HepG2 (cell line): ENCODE measurements at regions not wholly inside any gene's neighbourhood (a gene's known extent, or its start where the extent isn't known, plus 50 kb on each side); places are given as distances from the start of the nearest gene placed in this dataset.

Experiments used
- ATAC-seq: fragments of 200-7000 bp; cut with Tn5 transposase; 3 replicates; pipeline ENCODE4 v1.9.1; 2020; ENCODE audit warnings: mild to moderate bottlenecking, moderate library complexity
- BruUV-seq: library from RNA; stranded (reverse); fragments of 400-500 nt; replicated peaks from 2 replicates; lab custom pipeline; 2021; lab: Mats Ljungman, UMichigan
- CTCF ChIA-PET: fragments of 300-600 bp; formaldehyde crosslinking; extraction: SDS; loops from one replicate; lab custom pipeline; 2021; ENCODE audit warnings: low total read pairs, inconsistent platforms, low intra/inter-chr PET ratio; lab: Yijun Ruan, JAX
- POLR2A ChIA-PET: fragments of 350-600 bp; sonication (Branson Sonifier 250); formaldehyde crosslinking; loops from one replicate; lab custom pipeline; 2020; ENCODE audit warnings: antibody characterized with exemption, inconsistent platforms; lab: Yijun Ruan, JAX
- DNase-seq: peaks from one replicate; pipeline ENCODE4 v3.0.0-alpha.2; 2015; ENCODE audit warnings: low spot score
- FAIRE-seq: peaks from 3 replicates; lab custom pipeline; 2011; peaks lifted over from hg19 to GRCh38; lab: Jason Lieb, UNC
- H2AFZ ChIP-seq: one replicate; pipeline ENCODE4 v1.6.1; 2011; ENCODE audit warnings: low read length, inconsistent platforms
- H3K27ac ChIP-seq: fragments of 300-600 bp; 3 replicates; pipeline ENCODE4 v1.8.0; 2011; ENCODE audit warnings: mixed run types, mild to moderate bottlenecking, mixed read lengths, low read length, inconsistent platforms; ENCODE audit not compliant: insufficient read depth; ENCODE audit errors: extremely low read length
- H3K27me3 ChIP-seq, 2 experiments: fragments of 200-600 bp in 1 of 2; 2 replicates in 1 of 2; 3 replicates in 1 of 2; pipeline versions ENCODE4 v1.6.0 to v1.8.0; 2011; ENCODE audit warnings: low read length in 2 of 2, mild to moderate bottlenecking in 2 of 2, moderate library complexity in 2 of 2, inconsistent platforms in 1 of 2; ENCODE audit not compliant: insufficient read depth in 2 of 2, control insufficient read depth in 1 of 2
- H3K36me3 ChIP-seq, 2 experiments: fragments of 200-600 bp in 1 of 2; replicated peaks in 1 of 2; 2 replicates in 1 of 2; 3 replicates in 1 of 2; pipeline versions ENCODE4 v1.5.1 to v1.8.0; 2011; ENCODE audit warnings: low read length in 2 of 2, inconsistent platforms in 1 of 2; ENCODE audit not compliant: insufficient read depth in 2 of 2, control insufficient read depth in 1 of 2
- H3K4me1 ChIP-seq: 2 replicates; pipeline ENCODE4 v1.5.1; 2012; ENCODE audit warnings: low read length, inconsistent platforms; ENCODE audit not compliant: insufficient read depth
- H3K4me2 ChIP-seq: 2 replicates; pipeline ENCODE4 v1.6.0; 2011; ENCODE audit warnings: low read depth, low read length, inconsistent platforms
- H3K4me3 ChIP-seq, 3 experiments: fragments of 200-600 bp in 1 of 3; sonication (generic), shearing (Covaris generic) in 1 of 3; replicated peaks in 1 of 3; 2 replicates each; pipeline ENCODE4 v1.5.1; 2011 to 2016; ENCODE audit warnings: low read length in 3 of 3, inconsistent platforms in 2 of 3, low read depth in 2 of 3, mild to moderate bottlenecking in 2 of 3, control low read depth in 1 of 3, mixed read lengths in 1 of 3; ENCODE audit not compliant: insufficient read depth in 1 of 3
- H3K79me2 ChIP-seq: one replicate; pipeline ENCODE4 v1.6.1; 2011; ENCODE audit warnings: low read length, inconsistent platforms; ENCODE audit not compliant: insufficient read depth
- H3K9ac ChIP-seq: 2 replicates; pipeline ENCODE4 v1.6.0; 2011; ENCODE audit warnings: mild to moderate bottlenecking, low read depth, low read length, inconsistent platforms; ENCODE audit not compliant: insufficient read depth
- H3K9me3 ChIP-seq: 2 replicates; pipeline ENCODE4 v1.5.1; 2012; ENCODE audit warnings: mild to moderate bottlenecking, low read length
- H4K20me1 ChIP-seq: 2 replicates; pipeline ENCODE4 v1.6.0; 2011; ENCODE audit warnings: inconsistent platforms, mild to moderate bottlenecking, low read length, moderate library complexity; ENCODE audit not compliant: insufficient read depth
- CBX2 ChIP-seq, 2 experiments: fragments of 200-600 bp in 1 of 2; sonication (generic); formaldehyde crosslinking in 1 of 2; IDR thresholded peaks; 2 replicates each; pipeline versions ENCODE4 v1.7.0 to v1.8.1; 2018 to 2022; ENCODE audit warnings: low read depth in 2 of 2, low read length in 1 of 2, mild to moderate bottlenecking in 1 of 2, missing genetic modification reagents in 1 of 2
- DNMT3B ChIP-seq: conservative IDR thresholded peaks from 2 replicates; pipeline ENCODE4 v1.6.1; 2016; ENCODE audit warnings: missing biosample characterization, control low read depth
- GATA4 ChIP-seq: sonication (generic); IDR thresholded peaks from 2 replicates; pipeline ENCODE4 v1.6.1; 2016; ENCODE audit warnings: antibody characterized with exemption, low read depth, borderline replicate concordance
- GATAD2A ChIP-seq: IDR thresholded peaks from 2 replicates; pipeline ENCODE4 v1.6.1; 2016
- MTF2 ChIP-seq: sonication (generic); formaldehyde crosslinking; IDR thresholded peaks from 2 replicates; pipeline ENCODE4 v1.5.0; 2020; ENCODE audit warnings: missing genetic modification reagents, borderline replicate concordance
- MXI1 ChIP-seq: IDR thresholded peaks from 3 replicates; pipeline ENCODE4 v1.6.1; 2012; ENCODE audit warnings: low read depth, low read length, inconsistent platforms, borderline replicate concordance
- NAIF1 ChIP-seq: sonication (generic); formaldehyde crosslinking; IDR thresholded peaks from 2 replicates; pipeline ENCODE4 v1.5.0; 2020; ENCODE audit warnings: mild to moderate bottlenecking, missing genetic modification reagents, borderline replicate concordance
- NR1H2 ChIP-seq: sonication (generic); formaldehyde crosslinking; IDR thresholded peaks from 2 replicates; pipeline ENCODE4 v1.8.1; 2022; ENCODE audit warnings: low read depth, missing genetic modification reagents, borderline replicate concordance
- ZNF12 ChIP-seq: sonication (generic); formaldehyde crosslinking; IDR thresholded peaks from 2 replicates; pipeline ENCODE4 v1.5.0; 2020; ENCODE audit warnings: missing genetic modification reagents
- ZNF678 ChIP-seq: sonication (generic); formaldehyde crosslinking; IDR thresholded peaks from 2 replicates; pipeline ENCODE4 v1.4.0; 2020; ENCODE audit warnings: mild to moderate bottlenecking, missing genetic modification reagents
- WGBS: methylation state at CpG from one replicate; pipeline ENCODE4 v1.1.6; 2017; ENCODE audit warnings: low lambda C conversion rate; 5-methylcytosine and 5-hydroxymethylcytosine counted together
- in situ Hi-C: cut with HindIII; loops from 2 replicates; pipeline ENCODE4 v1.10.0; 2017; ENCODE audit warnings: low pct_unique_long_range_greater_than_20kb; ENCODE audit not compliant: extremely low pct_ligation_motif_present
- intact Hi-C: fragments of 100-400 bp; cut with micrococcal nuclease; formaldehyde crosslinking; loops from one replicate; pipeline ENCODE4 v1.10.0; 2022; ENCODE audit not compliant: unreplicated experiment
- TF ChIP-seq, protein P1 (sequence below): sonication (generic); formaldehyde crosslinking; conservative IDR thresholded peaks from 2 replicates; pipeline ENCODE4 v1.4.0; 2020; ENCODE audit warnings: missing genetic modification reagents
- TF ChIP-seq, protein P2 (sequence below): sonication (generic); formaldehyde crosslinking; IDR thresholded peaks from 2 replicates; pipeline ENCODE4 v1.4.0; 2020; ENCODE audit warnings: missing genetic modification reagents, borderline replicate concordance
- TF ChIP-seq, protein P3 (sequence below): sonication (generic); formaldehyde crosslinking; IDR thresholded peaks from 2 replicates; pipeline ENCODE4 v1.4.0; 2020; ENCODE audit warnings: missing genetic modification reagents
- TF ChIP-seq, protein P4 (sequence below): sonication (generic); formaldehyde crosslinking; IDR thresholded peaks from 2 replicates; pipeline ENCODE4 v1.4.0; 2020; ENCODE audit warnings: missing genetic modification reagents

DNA sequence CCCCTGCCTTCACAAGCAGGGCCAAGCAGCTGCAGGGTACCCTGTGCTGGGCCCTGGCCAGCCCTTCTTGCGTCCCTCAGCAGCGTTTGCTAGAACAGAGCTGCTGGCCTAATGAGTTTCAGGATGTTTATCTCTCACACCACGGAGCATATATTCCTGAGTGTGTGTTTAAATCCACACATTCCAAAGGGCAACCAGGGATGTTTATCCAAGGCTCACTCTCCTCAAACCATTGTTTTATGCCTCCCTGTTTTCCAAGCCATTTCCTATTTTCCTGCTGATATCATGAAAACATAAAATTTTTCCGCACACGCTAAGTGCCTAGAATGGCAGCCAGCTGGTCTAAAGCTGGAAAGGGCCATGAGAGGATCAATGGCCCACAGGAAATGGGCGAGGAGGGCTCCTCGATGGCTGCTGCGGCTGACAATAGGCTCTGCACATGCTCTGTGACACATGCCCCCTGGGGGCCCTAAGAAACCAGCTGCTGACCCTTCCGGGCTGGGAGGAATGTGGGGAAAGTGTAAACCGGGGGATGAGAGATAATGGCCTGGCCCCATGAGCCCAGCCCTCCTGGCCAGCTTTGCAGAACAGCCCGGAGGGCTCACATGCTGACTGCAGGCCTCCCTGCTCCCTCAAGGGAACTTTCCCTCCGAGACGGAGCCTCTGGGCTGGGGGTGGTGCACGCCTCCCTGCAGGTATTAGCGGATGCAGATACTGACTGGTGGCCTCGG is 194.0 kb downstream of the NDUFA10 start:
- H4K20me1 ChIP-seq, result no peaks in the 10 kb centered on the region; the same call in 1 of the 2 replicates
- CTCF ChIA-PET, result no interaction called here
- H3K27me3 ChIP-seq, result peaks cover 11 to 58% of the 10 kb centered on the region in 2 experiments
- no peak overlapping the region for H2AFZ ChIP-seq
- 36% methylated on average over 12 of the region's 16 CpGs for WGBS
- H3K4me1 ChIP-seq, result no peaks in the 10 kb centered on the region
- no peaks in the 10 kb centered on the region for H3K9me3 ChIP-seq
- DNase-seq (no peak), FAIRE-seq (no peak), ATAC-seq (no peak)
- H3K4me2 ChIP-seq, result no peak overlapping the region
- in situ Hi-C loops, result no loop called here
- H3K4me3 ChIP-seq, result no peak overlapping the region
- BruUV-seq, result no TSS peak
- H3K9ac ChIP-seq, result no peak overlapping the region
- POLR2A ChIA-PET, result no interaction called here
- H3K79me2 ChIP-seq, result no peaks in the 10 kb centered on the region
- intact Hi-C loops, result no loop called here
- no peak overlapping the region for H3K27ac ChIP-seq
- no peaks in the 10 kb centered on the region for H3K36me3 ChIP-seq
- TF ChIP-seq, protein P1, sequence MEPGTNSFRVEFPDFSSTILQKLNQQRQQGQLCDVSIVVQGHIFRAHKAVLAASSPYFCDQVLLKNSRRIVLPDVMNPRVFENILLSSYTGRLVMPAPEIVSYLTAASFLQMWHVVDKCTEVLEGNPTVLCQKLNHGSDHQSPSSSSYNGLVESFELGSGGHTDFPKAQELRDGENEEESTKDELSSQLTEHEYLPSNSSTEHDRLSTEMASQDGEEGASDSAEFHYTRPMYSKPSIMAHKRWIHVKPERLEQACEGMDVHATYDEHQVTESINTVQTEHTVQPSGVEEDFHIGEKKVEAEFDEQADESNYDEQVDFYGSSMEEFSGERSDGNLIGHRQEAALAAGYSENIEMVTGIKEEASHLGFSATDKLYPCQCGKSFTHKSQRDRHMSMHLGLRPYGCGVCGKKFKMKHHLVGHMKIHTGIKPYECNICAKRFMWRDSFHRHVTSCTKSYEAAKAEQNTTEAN (CRISPR knock-in tag), result no peak
- TF ChIP-seq, protein P2, sequence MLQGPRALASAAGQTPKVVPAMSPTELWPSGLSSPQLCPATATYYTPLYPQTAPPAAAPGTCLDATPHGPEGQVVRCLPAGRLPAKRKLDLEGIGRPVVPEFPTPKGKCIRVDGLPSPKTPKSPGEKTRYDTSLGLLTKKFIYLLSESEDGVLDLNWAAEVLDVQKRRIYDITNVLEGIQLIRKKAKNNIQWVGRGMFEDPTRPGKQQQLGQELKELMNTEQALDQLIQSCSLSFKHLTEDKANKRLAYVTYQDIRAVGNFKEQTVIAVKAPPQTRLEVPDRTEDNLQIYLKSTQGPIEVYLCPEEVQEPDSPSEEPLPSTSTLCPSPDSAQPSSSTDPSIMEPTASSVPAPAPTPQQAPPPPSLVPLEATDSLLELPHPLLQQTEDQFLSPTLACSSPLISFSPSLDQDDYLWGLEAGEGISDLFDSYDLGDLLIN (CRISPR knock-in tag), result no peak
- TF ChIP-seq ZNF12 (CRISPR knock-in tag) (no peak), MTF2 (CRISPR knock-in tag) (no peak), ZNF678 (CRISPR knock-in tag) (no peak), DNMT3B (CRISPR knock-in tag) (no peak), MXI1 (no peak), CBX2 (IDR thresholded peaks at IDR 0.05; ENCODE audit: low read depth, low read length) (no peak), CBX2 (CRISPR knock-in tag; IDR thresholded peaks at IDR 0.05; ENCODE audit: low read depth) (no peak), GATA4 (no peak), NR1H2 (CRISPR knock-in tag) (no peak), GATAD2A (no peak), NAIF1 (CRISPR knock-in tag) (no peak)
- TF ChIP-seq, protein P3, sequence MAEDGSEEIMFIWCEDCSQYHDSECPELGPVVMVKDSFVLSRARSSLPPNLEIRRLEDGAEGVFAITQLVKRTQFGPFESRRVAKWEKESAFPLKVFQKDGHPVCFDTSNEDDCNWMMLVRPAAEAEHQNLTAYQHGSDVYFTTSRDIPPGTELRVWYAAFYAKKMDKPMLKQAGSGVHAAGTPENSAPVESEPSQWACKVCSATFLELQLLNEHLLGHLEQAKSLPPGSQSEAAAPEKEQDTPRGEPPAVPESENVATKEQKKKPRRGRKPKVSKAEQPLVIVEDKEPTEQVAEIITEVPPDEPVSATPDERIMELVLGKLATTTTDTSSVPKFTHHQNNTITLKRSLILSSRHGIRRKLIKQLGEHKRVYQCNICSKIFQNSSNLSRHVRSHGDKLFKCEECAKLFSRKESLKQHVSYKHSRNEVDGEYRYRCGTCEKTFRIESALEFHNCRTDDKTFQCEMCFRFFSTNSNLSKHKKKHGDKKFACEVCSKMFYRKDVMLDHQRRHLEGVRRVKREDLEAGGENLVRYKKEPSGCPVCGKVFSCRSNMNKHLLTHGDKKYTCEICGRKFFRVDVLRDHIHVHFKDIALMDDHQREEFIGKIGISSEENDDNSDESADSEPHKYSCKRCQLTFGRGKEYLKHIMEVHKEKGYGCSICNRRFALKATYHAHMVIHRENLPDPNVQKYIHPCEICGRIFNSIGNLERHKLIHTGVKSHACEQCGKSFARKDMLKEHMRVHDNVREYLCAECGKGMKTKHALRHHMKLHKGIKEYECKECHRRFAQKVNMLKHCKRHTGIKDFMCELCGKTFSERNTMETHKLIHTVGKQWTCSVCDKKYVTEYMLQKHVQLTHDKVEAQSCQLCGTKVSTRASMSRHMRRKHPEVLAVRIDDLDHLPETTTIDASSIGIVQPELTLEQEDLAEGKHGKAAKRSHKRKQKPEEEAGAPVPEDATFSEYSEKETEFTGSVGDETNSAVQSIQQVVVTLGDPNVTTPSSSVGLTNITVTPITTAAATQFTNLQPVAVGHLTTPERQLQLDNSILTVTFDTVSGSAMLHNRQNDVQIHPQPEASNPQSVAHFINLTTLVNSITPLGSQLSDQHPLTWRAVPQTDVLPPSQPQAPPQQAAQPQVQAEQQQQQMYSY (CRISPR knock-in tag), result no peak
- TF ChIP-seq, protein P4, sequence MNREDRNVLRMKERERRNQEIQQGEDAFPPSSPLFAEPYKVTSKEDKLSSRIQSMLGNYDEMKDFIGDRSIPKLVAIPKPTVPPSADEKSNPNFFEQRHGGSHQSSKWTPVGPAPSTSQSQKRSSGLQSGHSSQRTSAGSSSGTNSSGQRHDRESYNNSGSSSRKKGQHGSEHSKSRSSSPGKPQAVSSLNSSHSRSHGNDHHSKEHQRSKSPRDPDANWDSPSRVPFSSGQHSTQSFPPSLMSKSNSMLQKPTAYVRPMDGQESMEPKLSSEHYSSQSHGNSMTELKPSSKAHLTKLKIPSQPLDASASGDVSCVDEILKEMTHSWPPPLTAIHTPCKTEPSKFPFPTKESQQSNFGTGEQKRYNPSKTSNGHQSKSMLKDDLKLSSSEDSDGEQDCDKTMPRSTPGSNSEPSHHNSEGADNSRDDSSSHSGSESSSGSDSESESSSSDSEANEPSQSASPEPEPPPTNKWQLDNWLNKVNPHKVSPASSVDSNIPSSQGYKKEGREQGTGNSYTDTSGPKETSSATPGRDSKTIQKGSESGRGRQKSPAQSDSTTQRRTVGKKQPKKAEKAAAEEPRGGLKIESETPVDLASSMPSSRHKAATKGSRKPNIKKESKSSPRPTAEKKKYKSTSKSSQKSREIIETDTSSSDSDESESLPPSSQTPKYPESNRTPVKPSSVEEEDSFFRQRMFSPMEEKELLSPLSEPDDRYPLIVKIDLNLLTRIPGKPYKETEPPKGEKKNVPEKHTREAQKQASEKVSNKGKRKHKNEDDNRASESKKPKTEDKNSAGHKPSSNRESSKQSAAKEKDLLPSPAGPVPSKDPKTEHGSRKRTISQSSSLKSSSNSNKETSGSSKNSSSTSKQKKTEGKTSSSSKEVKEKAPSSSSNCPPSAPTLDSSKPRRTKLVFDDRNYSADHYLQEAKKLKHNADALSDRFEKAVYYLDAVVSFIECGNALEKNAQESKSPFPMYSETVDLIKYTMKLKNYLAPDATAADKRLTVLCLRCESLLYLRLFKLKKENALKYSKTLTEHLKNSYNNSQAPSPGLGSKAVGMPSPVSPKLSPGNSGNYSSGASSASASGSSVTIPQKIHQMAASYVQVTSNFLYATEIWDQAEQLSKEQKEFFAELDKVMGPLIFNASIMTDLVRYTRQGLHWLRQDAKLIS (CRISPR knock-in tag), result no peak
